EL (cell line): ENCODE measurements at regions not wholly inside any gene's neighbourhood (a gene's known extent, or its start where the extent isn't known, plus 50 kb on each side); places are given as distances from the start of the nearest gene placed in this dataset.

Experiments used
- DNase-seq: peaks from one replicate; pipeline ENCODE4 v3.0.0-alpha.2; 2016

DNA sequence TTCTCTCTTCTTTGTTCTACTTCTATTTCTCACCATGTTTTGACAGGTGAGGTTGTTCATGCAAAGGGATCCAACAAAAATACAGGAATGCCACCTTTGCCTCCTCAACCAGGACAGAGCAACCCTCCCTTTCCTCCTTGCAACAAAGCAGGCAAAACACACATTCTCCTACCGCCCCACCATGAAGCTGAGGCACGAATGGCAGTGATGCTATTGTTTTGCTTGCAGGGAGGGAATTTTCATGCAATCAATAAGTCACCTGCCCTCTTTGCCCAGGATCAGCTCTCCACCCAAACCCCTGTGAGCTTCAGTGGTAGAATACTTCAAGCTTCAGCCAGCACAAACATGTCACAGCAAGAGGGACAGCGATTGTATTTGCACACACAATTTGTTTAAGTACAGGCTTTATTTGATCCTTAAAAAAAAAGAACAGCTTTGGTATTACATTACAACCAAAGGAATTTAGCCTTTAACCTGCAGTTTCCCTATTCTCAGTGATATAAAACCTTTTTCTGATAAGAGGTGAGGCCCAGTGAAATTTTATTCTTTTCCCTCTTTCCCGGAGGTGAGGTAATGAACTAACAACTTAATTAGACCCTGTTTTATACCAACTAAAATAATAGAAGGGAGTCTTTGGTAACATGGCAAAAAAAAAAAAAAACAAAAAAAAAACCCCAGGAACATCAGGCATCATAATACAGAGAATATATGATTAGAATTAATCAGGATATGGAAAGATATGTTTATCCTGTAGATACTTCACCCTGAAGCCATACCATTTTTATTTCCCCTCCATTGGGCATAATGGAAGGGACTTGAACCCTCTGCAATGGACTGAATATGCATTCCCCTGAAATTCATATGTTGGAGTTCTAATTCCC, 87.0 kb upstream of the EEA1 start:
- DNase-seq: no peak

DNA sequence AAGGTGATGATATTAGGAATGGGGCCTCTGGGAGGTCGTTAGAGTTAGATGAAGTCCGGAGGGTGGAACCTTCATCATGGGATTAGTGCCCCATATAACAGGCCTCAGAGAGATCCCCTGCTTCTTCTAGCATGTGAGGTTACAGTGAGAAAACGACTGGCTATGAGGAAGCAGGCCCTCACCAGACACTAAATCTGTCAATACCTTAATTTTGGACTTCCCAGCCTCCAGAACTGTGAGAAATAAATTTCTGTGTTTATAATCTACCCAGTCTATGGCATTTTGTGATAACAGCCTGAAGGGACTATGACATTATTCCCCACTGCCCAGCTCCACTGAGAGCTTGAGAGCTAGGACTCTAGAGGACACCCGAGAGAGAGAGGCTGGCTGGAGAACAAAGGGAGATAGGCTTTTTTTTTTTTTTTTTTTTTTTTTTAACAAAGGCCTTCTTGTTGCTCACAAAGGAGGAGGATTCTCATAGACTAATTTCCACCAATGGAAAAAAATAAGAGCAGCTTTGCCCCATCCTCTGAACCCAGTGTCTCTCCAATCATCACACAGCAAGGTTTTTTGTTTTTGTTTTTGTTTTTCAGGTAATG, 87.8 kb upstream of the EEA1 start:
- DNase-seq: no peak

DNA sequence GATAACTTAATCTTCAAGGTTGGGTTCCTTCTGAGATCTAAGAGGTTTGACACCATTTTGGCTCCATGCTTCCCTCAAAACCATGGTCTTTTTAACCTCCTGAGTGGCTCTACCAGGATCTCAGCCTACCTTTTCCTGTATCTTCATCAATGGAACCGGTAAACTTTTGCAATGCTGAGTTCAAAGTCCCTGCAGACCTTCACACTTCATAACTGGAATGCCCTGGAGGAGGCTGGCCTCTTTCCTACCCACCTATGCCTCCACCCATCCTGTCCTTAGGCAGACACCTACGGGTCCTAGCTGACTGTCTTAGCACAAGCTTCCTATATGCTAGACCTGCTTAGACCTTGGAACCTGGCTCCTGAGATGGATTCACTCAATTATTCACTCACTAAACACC, 89.5 kb upstream of the EEA1 start:
- no peak for DNase-seq

DNA sequence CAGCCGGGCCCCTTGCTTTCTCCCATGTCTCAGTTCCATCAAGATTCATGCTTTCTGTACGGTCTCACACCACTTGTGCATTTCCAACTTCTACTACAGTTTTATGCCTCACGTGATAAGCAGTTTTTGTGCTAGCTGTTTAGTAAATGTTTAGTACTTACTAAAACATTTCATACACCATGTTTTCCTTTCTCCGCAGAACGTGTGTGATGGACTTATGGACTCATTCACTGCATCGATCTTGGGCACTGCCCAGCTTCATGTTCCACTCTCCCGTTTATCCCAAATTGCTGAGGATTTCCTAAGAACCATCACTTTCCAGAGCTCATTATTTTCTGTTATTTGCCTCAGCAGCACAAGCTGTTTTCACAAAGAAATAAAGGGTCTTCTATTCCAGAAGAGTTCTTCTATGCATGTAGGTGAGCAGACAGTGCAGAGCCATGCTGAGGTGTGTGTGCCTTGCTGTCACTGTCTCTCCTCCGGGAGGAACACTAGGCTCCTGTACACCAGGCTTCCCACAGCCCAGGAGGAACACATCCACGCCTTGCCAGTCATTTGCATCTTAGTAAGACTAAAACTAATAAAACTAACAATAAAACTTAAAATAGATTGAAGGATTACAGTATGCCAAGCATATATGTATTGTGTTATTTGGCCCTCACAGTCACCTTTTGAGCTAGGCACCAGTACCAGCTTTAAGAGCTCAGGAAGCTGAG, 90.3 kb upstream of the EEA1 start:
- DNase-seq: no peak

DNA sequence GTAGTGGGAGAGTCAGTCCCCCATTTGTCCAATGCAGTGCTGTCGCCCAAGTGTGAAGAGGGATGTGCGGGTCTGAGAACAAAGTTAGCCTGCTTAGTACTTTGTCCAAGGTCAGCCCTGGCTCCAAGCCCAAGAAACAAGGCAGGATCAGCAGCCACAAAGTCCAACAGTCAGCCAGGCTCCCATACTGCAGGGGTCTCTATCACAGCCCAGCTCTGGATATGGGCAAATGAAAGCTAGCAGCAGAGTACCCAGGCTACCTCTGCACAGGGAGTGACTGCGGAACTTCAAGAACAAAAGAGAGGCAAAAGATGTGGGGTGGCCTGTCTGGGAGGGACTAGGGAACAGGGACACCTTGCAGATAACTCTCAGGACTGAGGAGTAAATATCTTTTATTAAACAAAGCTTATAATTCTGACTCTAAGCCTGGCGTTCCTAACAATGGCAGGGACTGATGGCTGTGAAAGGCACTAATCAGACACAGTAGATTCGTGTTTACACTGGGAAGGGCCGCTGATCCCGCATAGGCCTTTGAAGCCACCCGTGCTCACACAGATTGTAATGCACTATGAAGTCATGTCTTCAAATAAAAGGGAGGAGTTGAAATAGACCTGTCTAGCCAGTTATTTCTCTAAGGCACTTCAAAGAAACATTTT, 91.0 kb upstream of the EEA1 start:
- no peak for DNase-seq

DNA sequence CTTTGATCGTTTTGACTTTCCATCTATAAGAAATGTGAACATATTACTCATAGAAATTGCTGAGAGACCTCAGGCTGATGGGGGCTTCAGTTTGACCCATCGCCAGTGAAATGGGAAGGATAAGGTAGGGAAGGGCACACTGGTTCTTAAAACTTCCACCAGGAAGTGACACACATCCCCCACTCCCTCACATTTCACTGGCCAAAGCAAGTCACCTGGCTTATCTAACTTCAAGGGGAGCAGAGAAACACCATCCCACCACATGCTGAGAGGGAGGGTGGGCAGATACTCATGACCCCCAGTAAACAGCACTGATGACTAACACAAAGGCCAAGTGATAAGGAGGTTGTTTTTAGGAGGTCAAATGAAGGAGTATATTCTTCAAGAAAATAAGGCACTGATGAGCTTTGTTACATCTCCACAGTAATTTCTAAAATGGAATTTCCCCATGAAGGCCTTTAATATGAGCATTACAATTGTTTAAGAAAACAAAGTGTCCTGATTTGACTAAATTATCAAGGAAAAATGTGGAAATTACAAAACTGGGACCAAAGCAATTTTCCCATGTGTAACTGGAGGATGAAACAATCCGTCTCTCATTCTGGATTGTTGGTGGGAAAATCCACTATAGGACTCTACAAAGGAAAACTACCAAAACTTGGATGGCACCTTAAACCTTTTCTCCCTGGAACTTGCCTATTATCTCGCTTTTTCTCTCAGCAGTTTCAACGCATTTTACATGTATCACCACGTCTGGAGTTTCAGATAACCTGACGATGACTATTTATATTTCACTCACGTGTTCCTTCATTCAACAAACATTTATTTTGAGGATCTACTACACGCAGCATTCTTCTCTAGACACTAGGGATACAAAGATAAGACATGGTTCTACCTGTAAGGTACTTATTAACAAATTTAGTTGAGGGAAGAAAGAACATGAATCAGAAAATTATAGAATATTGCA, 91.8 kb upstream of the EEA1 start:
- no peak for DNase-seq

DNA sequence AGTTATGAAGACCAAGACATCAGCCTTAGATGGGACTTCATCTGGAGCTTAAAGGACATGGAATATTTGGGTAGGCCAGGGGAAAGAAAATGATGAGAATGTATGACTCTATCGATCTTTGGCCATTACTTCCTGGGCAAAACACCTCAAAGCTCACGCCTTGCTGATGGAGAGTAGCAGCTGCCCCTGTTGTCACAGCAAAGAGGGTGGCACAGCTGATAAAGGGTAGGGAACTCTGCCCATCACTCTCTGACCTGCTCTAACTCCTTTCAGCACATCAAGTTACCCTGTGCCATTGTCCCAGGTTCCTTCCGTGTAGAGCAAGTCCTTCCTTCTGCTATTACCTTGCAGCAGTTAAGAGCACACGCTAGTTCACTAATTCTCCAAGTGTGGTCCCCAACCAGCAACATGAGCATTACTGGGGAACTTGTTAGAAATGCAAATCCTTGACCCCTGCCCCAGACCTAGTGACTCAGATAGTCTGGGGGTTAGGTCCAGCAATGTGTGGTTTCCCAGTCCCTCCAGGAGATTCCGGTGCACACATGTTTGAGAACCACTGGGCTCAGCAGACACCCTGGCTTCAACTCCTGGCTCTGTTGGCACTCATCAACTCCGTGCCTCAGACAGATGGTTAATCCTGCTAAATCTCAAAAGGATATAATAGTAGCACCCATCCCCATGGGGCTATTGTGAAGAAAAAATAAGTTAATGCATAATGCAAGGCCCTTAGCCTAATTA, 93.7 kb upstream of the EEA1 start:
- peak; percentile 70 for DNase-seq

DNA sequence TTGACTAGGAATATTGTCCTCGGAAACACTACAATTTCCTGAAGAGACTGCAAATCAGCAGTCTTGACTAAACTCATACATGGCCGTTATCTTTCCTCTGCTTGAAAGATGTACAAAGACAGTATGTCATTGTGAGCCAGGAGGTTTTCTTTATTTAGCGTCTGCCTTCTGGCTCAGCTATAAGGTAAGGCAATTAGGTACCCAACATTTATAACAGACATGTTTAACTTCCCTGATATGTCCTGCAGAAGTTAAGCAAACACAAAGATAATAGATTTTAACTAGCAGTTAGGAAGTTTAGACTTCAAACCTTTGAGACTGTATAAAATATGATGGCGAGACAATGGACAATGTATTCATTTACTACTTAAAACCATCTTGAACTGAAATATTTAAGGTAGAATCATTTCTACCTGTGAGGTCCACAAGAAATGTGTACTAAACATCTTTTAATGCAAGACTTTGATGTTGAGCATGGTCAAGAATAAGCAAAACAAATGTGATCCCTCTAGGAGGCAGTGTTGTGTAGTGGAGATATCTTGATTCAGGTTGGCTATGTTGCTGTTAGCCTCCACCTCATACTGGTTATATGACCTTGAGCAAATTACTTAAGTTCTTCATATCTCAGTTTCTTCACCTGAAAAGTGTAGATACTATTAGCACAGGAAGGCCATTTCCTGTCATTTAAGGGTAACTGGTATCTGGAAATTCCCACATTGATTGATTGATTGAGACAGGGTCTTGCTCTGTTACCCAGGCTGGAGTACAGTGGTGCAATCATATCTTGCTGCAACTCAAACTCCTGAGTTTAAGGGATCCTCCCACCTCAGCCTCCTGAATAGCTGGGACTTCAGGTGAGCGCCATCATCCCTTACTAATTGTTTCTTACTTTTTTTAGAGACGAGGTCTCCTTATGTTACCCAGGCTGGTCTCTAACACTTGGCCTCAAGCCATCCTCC, 96.3 kb upstream of the EEA1 start:
- peak; percentile 40 for DNase-seq

DNA sequence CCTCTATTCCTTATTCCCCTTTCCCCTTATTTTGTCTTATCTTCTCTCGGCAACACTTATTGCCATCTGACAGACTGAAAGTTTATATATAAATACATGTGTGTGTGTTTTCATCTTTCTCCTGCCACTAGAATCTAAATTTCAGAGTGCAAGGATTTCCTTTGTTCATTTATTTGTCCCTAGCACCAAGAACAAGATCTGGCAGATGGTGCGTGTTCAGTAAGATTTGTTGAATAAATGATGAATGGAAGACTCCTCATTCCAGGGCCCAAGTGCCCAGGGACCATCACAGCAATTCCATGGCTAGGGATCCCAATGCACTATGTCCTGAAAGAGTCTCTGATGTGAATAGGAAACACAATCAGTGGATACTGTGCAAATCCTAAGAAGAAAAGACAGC, 97.9 kb upstream of the EEA1 start:
- no peak for DNase-seq

DNA sequence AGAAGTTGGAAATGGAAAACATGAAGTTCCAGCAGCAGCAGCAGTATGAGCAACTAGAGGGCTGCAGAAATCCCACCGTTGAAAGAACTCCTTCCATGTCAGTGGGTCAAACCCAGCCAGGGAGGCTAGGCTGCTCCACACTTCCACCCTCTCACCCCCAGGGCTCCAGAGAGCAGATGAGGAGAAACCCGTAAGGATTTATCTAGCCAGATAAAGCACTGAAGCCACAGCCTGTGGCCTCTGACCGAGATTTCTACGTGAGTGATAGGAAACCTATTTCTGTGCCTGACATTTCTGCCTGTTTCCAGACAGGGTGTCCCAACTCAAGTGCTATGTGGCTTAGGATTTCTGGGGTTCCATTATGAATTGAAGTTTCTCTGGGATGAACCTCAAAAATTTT, 100.0 kb upstream of the EEA1 start:
- no peak for DNase-seq

- DNase-seq: no peak
Observed at GRCh38 chr12:93031028-93031427, 101.9 kb upstream of the EEA1 start.

- DNase-seq: no peak
Observed at GRCh38 chr12:93032758-93033157, 103.7 kb upstream of the EEA1 start.

DNA sequence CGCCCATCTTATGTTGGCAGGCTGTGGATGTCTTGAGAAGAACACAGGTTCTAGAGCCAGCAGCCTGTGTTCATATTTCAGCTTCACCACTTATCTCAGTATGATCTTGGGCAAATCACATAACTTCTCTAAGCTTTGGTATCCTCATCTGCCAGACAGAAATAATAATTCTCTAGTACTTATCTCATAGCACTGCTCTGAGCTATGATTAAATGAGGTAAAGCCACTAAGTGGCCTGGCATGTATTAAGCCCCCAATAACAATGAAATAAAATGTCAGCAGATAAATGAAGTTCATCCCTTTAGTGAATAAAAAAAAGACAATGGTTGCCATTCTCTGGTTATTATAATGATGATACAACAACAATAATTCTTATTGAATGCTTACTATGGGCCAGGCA, 104.9 kb upstream of the EEA1 start:
- no peak for DNase-seq

DNA sequence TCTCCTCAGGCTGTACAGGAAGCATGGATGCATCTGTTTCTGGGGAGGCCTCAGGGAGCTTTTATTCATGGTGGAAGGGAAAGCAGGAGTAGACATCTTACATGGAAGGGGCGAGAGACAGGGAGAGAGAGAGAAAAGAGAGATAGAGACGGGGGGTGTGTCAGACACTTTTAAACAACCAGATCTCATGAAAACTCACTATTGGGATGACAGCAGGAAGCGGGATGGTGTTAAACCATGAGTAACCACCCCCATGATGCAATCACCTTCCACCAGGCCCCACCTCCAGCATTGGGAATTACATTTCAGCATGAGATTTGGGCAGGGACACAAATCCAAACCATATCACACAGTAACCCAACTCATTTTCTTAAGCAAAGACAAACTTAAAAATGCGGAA, 110.0 kb upstream of the EEA1 start:
- DNase-seq: no peak

DNA sequence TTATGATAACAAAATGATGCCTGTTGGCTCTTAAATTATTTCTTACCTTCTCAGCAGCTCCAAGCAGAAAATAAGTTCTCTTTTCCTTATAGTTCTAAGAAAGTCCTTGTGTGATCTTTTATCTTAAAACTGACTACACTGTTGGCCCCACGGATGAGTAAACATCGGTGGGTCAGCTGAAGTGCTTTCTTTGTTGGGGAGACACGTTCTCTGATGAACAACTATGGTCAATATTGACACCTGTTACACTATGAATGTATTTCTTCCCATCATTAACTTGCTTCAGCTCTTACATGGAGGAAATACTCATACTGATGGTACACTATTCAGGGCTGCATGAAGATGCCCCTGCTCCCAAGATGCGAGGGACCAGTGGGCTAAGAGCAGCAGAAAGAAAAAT, 110.8 kb upstream of the EEA1 start:
- no peak for DNase-seq

- no peak for DNase-seq
Observed at GRCh38 chr12:93040367-93040766, 111.3 kb upstream of the EEA1 start.

DNA sequence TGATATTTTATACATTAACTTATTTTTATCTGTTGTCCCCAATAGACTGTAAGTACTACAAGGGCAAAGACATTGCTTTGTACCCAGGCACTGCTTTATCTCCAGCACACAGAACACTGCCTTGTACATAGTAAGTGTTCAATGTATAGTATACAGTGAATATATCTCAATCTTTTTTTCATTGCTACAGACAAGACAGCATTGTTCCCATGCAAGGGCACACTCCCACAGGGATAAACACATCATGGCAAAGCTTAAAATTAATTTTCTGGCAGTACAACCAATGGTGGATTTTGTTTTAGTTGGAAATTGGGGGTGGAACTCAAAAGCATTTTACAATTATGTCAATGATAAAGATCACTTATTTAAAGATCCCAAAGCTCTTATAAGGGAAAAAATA, 112.3 kb upstream of the EEA1 start:
- DNase-seq: no peak

DNA sequence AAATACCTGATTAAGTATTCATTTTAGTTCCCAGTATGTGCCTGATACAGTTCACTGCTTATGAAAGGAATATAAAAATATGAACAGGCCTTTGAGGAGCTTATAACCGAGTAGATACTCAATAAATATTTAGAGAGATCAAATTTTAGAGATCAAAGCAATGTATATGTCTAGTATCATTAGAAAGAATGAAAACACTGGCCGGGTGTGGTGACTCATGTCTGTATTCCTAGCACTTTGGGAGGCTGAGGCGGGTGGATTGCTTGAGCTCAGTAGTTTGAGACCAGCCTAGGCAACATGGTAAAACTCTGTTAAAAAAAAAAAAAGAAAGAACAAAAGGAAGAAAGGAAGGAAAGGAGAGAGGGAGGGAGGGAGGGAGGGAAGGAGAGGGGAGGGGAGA, 113.2 kb upstream of the EEA1 start:
- no peak for DNase-seq

- no peak for DNase-seq
Observed at GRCh38 chr12:93042684-93043083, 113.6 kb upstream of the EEA1 start.

- no peak for DNase-seq
Observed at GRCh38 chr12:93043192-93043876, 114.2 kb upstream of the EEA1 start.
